Panc1 (cell line): ENCODE measurements at regions not wholly inside any gene's neighbourhood (a gene's known extent, or its start where the extent isn't known, plus 50 kb on each side); places are given as distances from the start of the nearest gene placed in this dataset.

Source experiments
- ATAC-seq: fragments of 200-7000 bp; cut with Tn5 transposase; 2 replicates; pipeline ENCODE4 v1.9.1; 2020; ENCODE audit warnings: mild to moderate bottlenecking, moderate library complexity
- BruUV-seq: library from RNA; stranded (reverse); fragments of 400-500 nt; replicated peaks from 2 replicates; lab custom pipeline; 2021; lab: Mats Ljungman, UMichigan
- CTCF ChIA-PET: fragments of 300-600 bp; sonication (Branson Sonifier 250); formaldehyde crosslinking; loops from one replicate; lab custom pipeline; 2022; ENCODE audit warnings: antibody characterized with exemption; lab: Charles Lee
- POLR2A ChIA-PET: fragments of 300-600 bp; sonication (Branson Sonifier 250); formaldehyde crosslinking; loops from one replicate; lab custom pipeline; 2022; ENCODE audit warnings: antibody characterized with exemption; lab: Charles Lee
- DNase-seq: peaks from one replicate; pipeline ENCODE4 v3.0.0-alpha.2; 2010; ENCODE audit warnings: low read depth, low spot score
- H3K27ac ChIP-seq: 2 replicates; pipeline ENCODE4 v1.5.1; 2011; ENCODE audit warnings: mild to moderate bottlenecking, low read length, inconsistent platforms
- H3K27me3 ChIP-seq: fragments of 200-500 bp; sonication (Bioruptor generic); 2 replicates; pipeline ENCODE4 v1.6.0; 2014; ENCODE audit warnings: low read length, inconsistent platforms; ENCODE audit not compliant: control insufficient read depth, insufficient read depth
- H3K36me3 ChIP-seq: fragments of 200-500 bp; sonication (Bioruptor generic); 2 replicates; pipeline ENCODE4 v1.5.1; 2014; ENCODE audit warnings: inconsistent platforms, mild to moderate bottlenecking, low read length, moderate library complexity; ENCODE audit not compliant: control insufficient read depth, insufficient read depth
- H3K4me1 ChIP-seq: 2 replicates; pipeline ENCODE4 v1.5.1; 2011; ENCODE audit warnings: inconsistent platforms, mild to moderate bottlenecking, low read length, moderate library complexity; ENCODE audit not compliant: control insufficient read depth, insufficient read depth
- H3K4me3 ChIP-seq, 2 experiments: 2 replicates each; pipeline ENCODE4 v1.5.1; 2011 to 2012; ENCODE audit warnings: low read depth in 2 of 2, low read length in 2 of 2, mild to moderate bottlenecking in 2 of 2, inconsistent platforms in 1 of 2, moderate library complexity in 1 of 2
- H3K9me3 ChIP-seq: fragments of 200-500 bp; sonication (Bioruptor generic); 2 replicates; pipeline ENCODE4 v1.5.1; 2014; ENCODE audit warnings: low read depth, mild to moderate bottlenecking, inconsistent platforms, low read length, moderate library complexity; ENCODE audit not compliant: control insufficient read depth, insufficient read depth
- CTCF ChIP-seq: fragments of 450-650 bp; IDR thresholded peaks from 2 replicates; pipeline ENCODE4 v1.5.1; 2017; ENCODE audit warnings: mild to moderate bottlenecking
- POLR2AphosphoS5 ChIP-seq: IDR thresholded peaks from 2 replicates; pipeline ENCODE4 v1.6.1; 2012; ENCODE audit warnings: mild to moderate bottlenecking, low read depth, low read length, moderate library complexity
- REST ChIP-seq, 2 experiments: IDR thresholded peaks; 2 replicates each; pipeline ENCODE4 v1.6.1; 2011 to 2012; ENCODE audit warnings: low read depth in 2 of 2, control low read depth in 1 of 2, low read length in 1 of 2, mild to moderate bottlenecking in 1 of 2, moderate library complexity in 1 of 2; ENCODE audit not compliant: insufficient read depth in 1 of 2
- SIN3A ChIP-seq: IDR thresholded peaks from 2 replicates; pipeline ENCODE4 v1.6.1; 2012; ENCODE audit warnings: low read depth, mild to moderate bottlenecking, low read length, moderate library complexity, borderline replicate concordance; ENCODE audit not compliant: insufficient read depth
- TCF7L2 ChIP-seq: IDR thresholded peaks from 2 replicates; pipeline ENCODE4 v1.6.1; 2011; ENCODE audit warnings: mild to moderate bottlenecking, low read depth, low read length, inconsistent platforms
- in situ Hi-C: cut with HindIII; loops from 2 replicates; pipeline ENCODE4 v1.10.0; 2016; ENCODE audit warnings: low sequenced_read_pairs, low pct_unique_long_range_greater_than_20kb
- intact Hi-C: fragments of 100-400 bp; cut with micrococcal nuclease; formaldehyde crosslinking; loops from one replicate; pipeline ENCODE4 v1.10.0; 2022; ENCODE audit not compliant: unreplicated experiment

- Histone ChIP-seq H3K27ac (no peak overlapping the region), H3K36me3 (no peaks in the 10 kb centered on the region), H3K4me3 (no peak overlapping the region), H3K27me3 (no peaks in the 10 kb centered on the region), H3K9me3 (no peaks in the 10 kb centered on the region), H3K4me1 (no peaks in the 10 kb centered on the region)
- TF ChIP-seq CTCF (no peak), REST (IDR thresholded peaks at IDR 0.05; ENCODE audit: insufficient read depth in 1 of 2, low read depth in 2 of 2, low read length in 1 of 2) (no peak), POLR2AphosphoS5 (no peak), SIN3A (no peak), TCF7L2 (no peak)
- intact Hi-C loops (no loop called here), in situ Hi-C loops (no loop called here)
- DNase-seq, result no peak
- BruUV-seq, result no TSS peak
- ATAC-seq, result no peak
- ChIA-PET CTCF (no interaction called here), POLR2A (no interaction called here)
Observed at GRCh38 chr10:84089162-84089561, 50.1 kb upstream of the GHITM start.
